Lower lobe of right lung (tissue), 2 donors: ENCODE measurements at regions not wholly inside any gene's neighbourhood (a gene's known extent, or its start where the extent isn't known, plus 50 kb on each side); places are given as distances from the start of the nearest gene placed in this dataset.

Source experiments
- ATAC-seq, 2 donors: fragments of 200-7000 bp; cut with Tn5 transposase; one replicate each; pipeline ENCODE4 v1.9.1; 2020 to 2022; ENCODE audit warnings: mild to moderate bottlenecking in 2 of 2, moderate library complexity in 2 of 2
- DNase-seq: peaks from one replicate; pipeline ENCODE4 v3.0.0-alpha.2; 2020
- H3K27ac ChIP-seq: fragments of 200-600 bp; one replicate; pipeline ENCODE4 v1.8.0; 2022
- H3K27me3 ChIP-seq: fragments of 200-600 bp; one replicate; pipeline ENCODE4 v1.8.0; 2022; ENCODE audit warnings: low read depth
- H3K36me3 ChIP-seq: fragments of 200-600 bp; one replicate; pipeline ENCODE4 v1.8.0; 2022; ENCODE audit warnings: mild to moderate bottlenecking
- H3K4me1 ChIP-seq: fragments of 200-600 bp; one replicate; pipeline ENCODE4 v1.8.0; 2022
- H3K4me3 ChIP-seq: fragments of 200-600 bp; one replicate; pipeline ENCODE4 v1.8.0; 2022; ENCODE audit warnings: mild to moderate bottlenecking
- H3K9me3 ChIP-seq: fragments of 200-600 bp; one replicate; pipeline ENCODE4 v1.8.0; 2022
- CTCF ChIP-seq: fragments of 200-600 bp; IDR thresholded peaks from one replicate; pipeline ENCODE4 v1.8.0; 2022; ENCODE audit warnings: antibody characterized with exemption, mild to moderate bottlenecking
- intact Hi-C: fragments of 100-400 bp; cut with DNase I; formaldehyde crosslinking; loops from one replicate; pipeline ENCODE4 v1.11.0; 2022
- donor health status: DM: no; HTN: yes; CAD: no; lungs with severe emphysema.

- Histone ChIP-seq H3K27me3 (no peaks in the 10 kb centered on the region), H3K9me3 (no peaks in the 10 kb centered on the region), H3K4me1 (peaks cover 74% of the 10 kb centered on the region), H3K27ac (peak overlapping the region; percentile 66), H3K4me3 (no peak overlapping the region), H3K36me3 (no peaks in the 10 kb centered on the region)
- DNase-seq (no peak), ATAC-seq (no peak)
- TF ChIP-seq CTCF, result no peak
- intact Hi-C loops, result no loop called here
Measured at GRCh38 chr12:124717318-124717717, 146.3 kb downstream of the SCARB1 start.

- Histone ChIP-seq H3K27me3 (no peaks in the 10 kb centered on the region), H3K9me3 (no peaks in the 10 kb centered on the region), H3K27ac (peak overlapping the region; percentile 78), H3K4me1 (peaks cover 66% of the 10 kb centered on the region), H3K36me3 (no peaks in the 10 kb centered on the region), H3K4me3 (no peak overlapping the region)
- TF ChIP-seq CTCF, result peak; percentile 38
- DNase-seq (peak; percentile 92), ATAC-seq (peak; percentile 88)
- intact Hi-C loops, result no loop called here
Measured at GRCh38 chr12:124716208-124717130, 147.2 kb downstream of the SCARB1 start.

GRCh38 chr12:124715121-124715990 lies 147.9 kb upstream of the NCOR2 start:
- Histone ChIP-seq H3K27ac (peak overlapping the region; percentile 78), H3K4me3 (no peak overlapping the region), H3K4me1 (peaks cover 55% of the 10 kb centered on the region), H3K27me3 (no peaks in the 10 kb centered on the region), H3K36me3 (no peaks in the 10 kb centered on the region), H3K9me3 (no peaks in the 10 kb centered on the region)
- DNase-seq, result peak; percentile 59
- intact Hi-C loops, result no loop called here
- TF ChIP-seq CTCF, result no peak
- no peak for ATAC-seq

- H3K27me3 ChIP-seq, result no peaks in the 10 kb centered on the region
- peak overlapping the region; percentile 38 for H3K4me3 ChIP-seq
- H3K36me3 ChIP-seq, result no peaks in the 10 kb centered on the region
- no peaks in the 10 kb centered on the region for H3K9me3 ChIP-seq
- ATAC-seq (peak in 1 of 2 donors; percentile 39), DNase-seq (no peak)
- TF ChIP-seq CTCF, result no peak
- H3K4me1 ChIP-seq, result peaks cover 54% of the 10 kb centered on the region
- intact Hi-C loops, result no loop called here
- peak overlapping the region; percentile 81 for H3K27ac ChIP-seq
Measured at GRCh38 chr12:124713436-124714082, 146.1 kb upstream of the NCOR2 start.

- Histone ChIP-seq H3K36me3 (no peaks in the 10 kb centered on the region), H3K4me1 (peaks cover 54% of the 10 kb centered on the region), H3K4me3 (peak overlapping the region; percentile 38), H3K9me3 (peaks cover under 1% of the 10 kb centered on the region), H3K27me3 (no peaks in the 10 kb centered on the region), H3K27ac (peak overlapping the region; percentile 81)
- DNase-seq (peak; percentile 71), ATAC-seq (peak; percentile 18 to 48)
- TF ChIP-seq CTCF, result no peak
- intact Hi-C loops, result no loop called here
Measured at GRCh38 chr12:124713041-124713435, 145.6 kb upstream of the NCOR2 start.
